ENCODE measurements at regions not wholly inside any gene's neighbourhood (a gene's known extent, or its start where the extent isn't known, plus 50 kb on each side); places are given as distances from the start of the nearest gene placed in this dataset.

GRCh38 chr3:88239870-88240269 is 90.1 kb downstream of the C3orf38 start:
- H4K20me1 ChIP-seq (ENCODE audit: insufficient read depth, low read length), result no peaks in the 10 kb centered on the region

GRCh38 chr3:88248658-88249057 is 98.9 kb downstream of the C3orf38 start:
- no peak overlapping the region for H3K4me2 ChIP-seq (ENCODE audit: low read depth, low read length)
- no peaks in the 10 kb centered on the region for H3K9me2 ChIP-seq (replicated peaks; ENCODE audit: insufficient read depth, low read length)
- no peaks in the 10 kb centered on the region for H3K4me1 ChIP-seq (ENCODE audit: low read length)
- H3K36me3 ChIP-seq (replicated peaks; ENCODE audit: insufficient read depth, low read length), result no peaks in the 10 kb centered on the region
- no peak overlapping the region for H3K27ac ChIP-seq (ENCODE audit: low read length)
- H4K20me1 ChIP-seq (ENCODE audit: insufficient read depth, low read length), result no peaks in the 10 kb centered on the region
- no peaks in the 10 kb centered on the region for H3K27me3 ChIP-seq (replicated peaks; ENCODE audit: insufficient read depth, low read length)
- no peak overlapping the region for H3K4me3 ChIP-seq (ENCODE audit: low read length)
- DNase-seq, result no peak
- H2AFZ ChIP-seq (ENCODE audit: low read length), result no peak overlapping the region
- H3K79me2 ChIP-seq (ENCODE audit: low read length), result no peaks in the 10 kb centered on the region
- no peak overlapping the region for H3K9ac ChIP-seq (ENCODE audit: low read length)
- H3F3A ChIP-seq (ENCODE audit: insufficient read depth, low read length), result no peaks in the 10 kb centered on the region
- H3K9me3 ChIP-seq (replicated peaks; ENCODE audit: insufficient read depth, low read length), result no peaks in the 10 kb centered on the region
- no peak for TF ChIP-seq CTCF (IDR thresholded peaks at IDR 0.05; ENCODE audit: low read length)

More at GRCh38 chr3:88239870-88240269, 90.1 kb downstream of the C3orf38 start:
- Histone ChIP-seq H3K27me3 (replicated peaks; ENCODE audit: insufficient read depth, low read length) (no peaks in the 10 kb centered on the region), H3K4me3 (ENCODE audit: low read length) (no peak overlapping the region), H3K9me3 (replicated peaks; ENCODE audit: insufficient read depth, low read length) (no peaks in the 10 kb centered on the region), H3K4me1 (ENCODE audit: low read length) (no peaks in the 10 kb centered on the region), H3K4me2 (ENCODE audit: low read depth, low read length) (no peak overlapping the region), H3K36me3 (replicated peaks; ENCODE audit: insufficient read depth, low read length) (no peaks in the 10 kb centered on the region), H3K9ac (ENCODE audit: low read length) (no peak overlapping the region), H3K9me2 (replicated peaks; ENCODE audit: insufficient read depth, low read length) (no peaks in the 10 kb centered on the region), H3K27ac (ENCODE audit: low read length) (no peak overlapping the region), H2AFZ (ENCODE audit: low read length) (no peak overlapping the region), H3F3A (ENCODE audit: insufficient read depth, low read length) (no peaks in the 10 kb centered on the region), H3K79me2 (ENCODE audit: low read length) (no peaks in the 10 kb centered on the region)
- no peak for TF ChIP-seq CTCF (IDR thresholded peaks at IDR 0.05; ENCODE audit: low read length)
- TF ChIP-seq EZH2 (optimal IDR thresholded peaks at IDR 0.05; ENCODE audit: low read depth, low read length), result no peak
- no peak for TF ChIP-seq EZH2phosphoT487 (IDR thresholded peaks at IDR 0.05; ENCODE audit: low read length)
- DNase-seq, result no peak

GRCh38 chr3:88259045-88259444 is 109.3 kb downstream of the C3orf38 start:
- H3K36me3 ChIP-seq (replicated peaks; ENCODE audit: insufficient read depth, low read length), result no peaks in the 10 kb centered on the region

More at GRCh38 chr3:88259045-88259444, 109.3 kb downstream of the C3orf38 start:
- Histone ChIP-seq H3K27me3 (replicated peaks; ENCODE audit: insufficient read depth, low read length) (no peaks in the 10 kb centered on the region), H3K27ac (ENCODE audit: low read length) (no peak overlapping the region), H3K9me3 (replicated peaks; ENCODE audit: insufficient read depth, low read length) (no peaks in the 10 kb centered on the region), H2AFZ (ENCODE audit: low read length) (no peak overlapping the region), H4K20me1 (ENCODE audit: insufficient read depth, low read length) (no peaks in the 10 kb centered on the region), H3K4me2 (ENCODE audit: low read depth, low read length) (no peak overlapping the region), H3K9me2 (replicated peaks; ENCODE audit: insufficient read depth, low read length) (no peaks in the 10 kb centered on the region), H3K4me3 (ENCODE audit: low read length) (no peak overlapping the region), H3K9ac (ENCODE audit: low read length) (no peak overlapping the region), H3F3A (ENCODE audit: insufficient read depth, low read length) (no peaks in the 10 kb centered on the region), H3K4me1 (ENCODE audit: low read length) (no peaks in the 10 kb centered on the region), H3K79me2 (ENCODE audit: low read length) (no peaks in the 10 kb centered on the region)
- no peak for DNase-seq
- TF ChIP-seq CTCF (IDR thresholded peaks at IDR 0.05; ENCODE audit: low read length) (no peak), EZH2 (optimal IDR thresholded peaks at IDR 0.05; ENCODE audit: low read depth, low read length) (no peak), EZH2phosphoT487 (IDR thresholded peaks at IDR 0.05; ENCODE audit: low read length) (no peak)

Measured in MM.1S (cell line).